ENCODE measurements at regions not wholly inside any gene's neighbourhood (a gene's known extent, or its start where the extent isn't known, plus 50 kb on each side); places are given as distances from the start of the nearest gene placed in this dataset.

DNA sequence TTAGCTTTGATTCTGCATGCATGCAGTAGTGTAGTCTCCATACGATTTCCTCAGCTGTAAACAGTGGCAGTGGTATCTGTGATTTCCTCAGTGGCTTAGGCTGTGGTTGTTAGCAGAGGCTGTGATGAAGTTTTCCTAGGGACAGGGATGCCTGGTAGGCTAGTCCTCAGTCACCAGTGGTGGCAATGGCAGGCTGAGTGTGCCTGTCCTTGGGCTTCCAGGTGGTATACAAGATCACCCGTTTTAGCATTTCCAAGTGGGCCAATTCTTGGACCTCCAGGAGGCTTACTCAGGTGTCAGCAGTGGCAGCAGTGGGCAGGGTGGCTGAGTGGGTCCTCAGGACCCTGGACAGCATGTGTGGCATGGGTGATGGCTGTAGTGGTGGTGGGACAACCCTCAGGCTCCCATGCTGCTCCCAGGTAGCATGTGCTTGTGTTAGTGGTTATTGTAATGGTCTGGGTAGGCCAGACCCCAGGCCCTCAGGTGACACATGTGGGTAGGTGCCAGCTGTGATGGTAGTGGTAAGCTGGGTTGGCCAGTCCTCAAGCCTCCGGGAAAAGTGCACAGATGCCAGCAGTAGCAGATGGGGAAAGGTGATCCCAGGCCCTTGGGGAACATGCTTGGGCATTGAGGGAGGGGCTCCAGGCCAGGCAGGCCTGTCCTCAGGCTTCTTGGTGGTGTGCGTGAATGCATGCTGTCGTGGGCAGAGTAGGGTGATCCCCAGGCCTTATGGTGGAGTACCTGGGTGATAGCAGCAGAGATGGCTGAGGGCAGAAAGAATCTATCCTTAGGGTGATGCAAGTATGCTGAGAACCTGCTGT is 146.5 kb downstream of the PAPOLA start:
- no peak for DNase-seq
- ATAC-seq (ENCODE audit: insufficient read depth, low FRiP score) = no peak
- Histone ChIP-seq H3K4me1 (ENCODE audit: control insufficient read depth in 5 of 5, insufficient read depth in 5 of 5, low read length in 5 of 5) (no peaks in the 10 kb centered on the region), H3K36me3 (ENCODE audit: control insufficient read depth in 4 of 4, insufficient read depth in 4 of 4, low read length in 4 of 4) (no peaks in the 10 kb centered on the region), H3K4me3 (no peak overlapping the region), H3K27ac (ENCODE audit: low read depth in 1 of 2, low read length in 1 of 2) (no peak overlapping the region), H3K9me3 (ENCODE audit: control insufficient read depth in 4 of 4, insufficient read depth in 3 of 4, low read length in 3 of 4) (peaks cover 0 to 6% (median 4%) of the 10 kb centered on the region in 4 donors), H3K9ac (ENCODE audit: insufficient read depth in 1 of 2, low read length in 2 of 2) (no peak overlapping the region), H3K27me3 (ENCODE audit: control insufficient read depth in 3 of 3, insufficient read depth in 3 of 3, low read length in 2 of 3) (no peaks in the 10 kb centered on the region)
- WGBS, 2 donors = 66 to 73% methylated on average over 5 of the region's 5 CpGs
- TF ChIP-seq, protein P1, sequence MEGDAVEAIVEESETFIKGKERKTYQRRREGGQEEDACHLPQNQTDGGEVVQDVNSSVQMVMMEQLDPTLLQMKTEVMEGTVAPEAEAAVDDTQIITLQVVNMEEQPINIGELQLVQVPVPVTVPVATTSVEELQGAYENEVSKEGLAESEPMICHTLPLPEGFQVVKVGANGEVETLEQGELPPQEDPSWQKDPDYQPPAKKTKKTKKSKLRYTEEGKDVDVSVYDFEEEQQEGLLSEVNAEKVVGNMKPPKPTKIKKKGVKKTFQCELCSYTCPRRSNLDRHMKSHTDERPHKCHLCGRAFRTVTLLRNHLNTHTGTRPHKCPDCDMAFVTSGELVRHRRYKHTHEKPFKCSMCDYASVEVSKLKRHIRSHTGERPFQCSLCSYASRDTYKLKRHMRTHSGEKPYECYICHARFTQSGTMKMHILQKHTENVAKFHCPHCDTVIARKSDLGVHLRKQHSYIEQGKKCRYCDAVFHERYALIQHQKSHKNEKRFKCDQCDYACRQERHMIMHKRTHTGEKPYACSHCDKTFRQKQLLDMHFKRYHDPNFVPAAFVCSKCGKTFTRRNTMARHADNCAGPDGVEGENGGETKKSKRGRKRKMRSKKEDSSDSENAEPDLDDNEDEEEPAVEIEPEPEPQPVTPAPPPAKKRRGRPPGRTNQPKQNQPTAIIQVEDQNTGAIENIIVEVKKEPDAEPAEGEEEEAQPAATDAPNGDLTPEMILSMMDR (IDR thresholded peaks at IDR 0.05; ENCODE audit: control extremely low read depth, extremely low read depth) = no peak

DNA sequence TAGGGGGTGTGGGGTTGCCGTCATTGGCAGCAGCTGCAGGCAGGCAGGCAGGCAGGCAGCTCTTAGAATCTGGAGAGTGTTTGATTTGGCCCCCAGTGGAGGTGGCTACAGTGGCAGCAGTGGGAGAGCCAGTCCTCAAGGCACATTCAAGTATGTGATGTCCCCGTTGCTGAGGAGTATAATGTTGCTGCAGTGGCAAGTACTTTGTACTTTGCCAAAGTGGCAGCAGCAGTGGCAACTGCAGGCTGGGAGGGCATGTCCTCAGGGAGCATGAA is 147.1 kb downstream of the PAPOLA start:
- Histone ChIP-seq H3K27me3 (ENCODE audit: control insufficient read depth in 3 of 3, insufficient read depth in 3 of 3, low read length in 2 of 3) (no peaks in the 10 kb centered on the region), H3K36me3 (ENCODE audit: control insufficient read depth in 4 of 4, insufficient read depth in 4 of 4, low read length in 4 of 4) (no peaks in the 10 kb centered on the region), H3K9me3 (ENCODE audit: control insufficient read depth in 4 of 4, insufficient read depth in 3 of 4, low read length in 3 of 4) (peaks cover 0 to 6% (median 4%) of the 10 kb centered on the region in 4 donors), H3K4me3 (no peak overlapping the region), H3K27ac (ENCODE audit: low read depth in 1 of 2, low read length in 1 of 2) (no peak overlapping the region), H3K4me1 (ENCODE audit: control insufficient read depth in 5 of 5, insufficient read depth in 5 of 5, low read length in 5 of 5) (no peaks in the 10 kb centered on the region), H3K9ac (ENCODE audit: insufficient read depth in 1 of 2, low read length in 2 of 2) (no peak overlapping the region)
- ATAC-seq (ENCODE audit: insufficient read depth, low FRiP score) (no peak), DNase-seq (no peak)
- WGBS, 2 donors = 62 to 87% methylated on average over 2 of the region's 2 CpGs
- TF ChIP-seq, protein P1 (IDR thresholded peaks at IDR 0.05; ENCODE audit: control extremely low read depth, extremely low read depth) = no peak

DNA sequence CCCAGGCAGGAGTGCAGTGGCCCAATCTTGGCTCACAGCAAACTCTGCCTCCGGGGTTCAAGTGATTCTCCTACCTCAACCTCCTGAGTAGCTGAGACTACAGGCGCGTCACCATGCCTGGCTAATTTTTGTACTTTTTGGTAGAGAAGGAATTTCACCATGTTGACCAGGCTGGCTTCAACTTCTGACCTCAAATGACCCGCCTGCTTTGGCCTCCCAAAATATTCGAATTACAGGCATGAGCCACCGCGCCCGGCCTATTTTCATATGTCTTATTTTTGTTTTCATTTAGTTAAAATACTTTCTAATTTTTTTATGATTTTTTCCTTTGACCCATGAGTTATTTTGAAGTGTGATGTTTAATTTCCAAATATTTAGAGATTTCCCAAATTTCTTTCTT is 143.6 kb upstream of the VRK1 start:
- TF ChIP-seq, protein P1 (IDR thresholded peaks at IDR 0.05; ENCODE audit: control extremely low read depth, extremely low read depth) = no peak
- DNase-seq = no peak
- Histone ChIP-seq H3K27me3 (ENCODE audit: control insufficient read depth in 3 of 3, insufficient read depth in 3 of 3, low read length in 2 of 3) (no peaks in the 10 kb centered on the region), H3K9me3 (ENCODE audit: control insufficient read depth in 4 of 4, insufficient read depth in 3 of 4, low read length in 3 of 4) (peaks cover 0 to 6% (median 4%) of the 10 kb centered on the region in 4 donors), H3K27ac (ENCODE audit: low read depth in 1 of 2, low read length in 1 of 2) (no peak overlapping the region), H3K4me3 (no peak overlapping the region), H3K9ac (ENCODE audit: insufficient read depth in 1 of 2, low read length in 2 of 2) (no peak overlapping the region), H3K4me1 (ENCODE audit: control insufficient read depth in 5 of 5, insufficient read depth in 5 of 5, low read length in 5 of 5) (no peaks in the 10 kb centered on the region), H3K36me3 (ENCODE audit: control insufficient read depth in 4 of 4, insufficient read depth in 4 of 4, low read length in 4 of 4) (no peaks in the 10 kb centered on the region)
- 95 to 98% methylated on average over 8 of the region's 8 CpGs for WGBS, 2 donors
- no peak for ATAC-seq (ENCODE audit: insufficient read depth, low FRiP score)

DNA sequence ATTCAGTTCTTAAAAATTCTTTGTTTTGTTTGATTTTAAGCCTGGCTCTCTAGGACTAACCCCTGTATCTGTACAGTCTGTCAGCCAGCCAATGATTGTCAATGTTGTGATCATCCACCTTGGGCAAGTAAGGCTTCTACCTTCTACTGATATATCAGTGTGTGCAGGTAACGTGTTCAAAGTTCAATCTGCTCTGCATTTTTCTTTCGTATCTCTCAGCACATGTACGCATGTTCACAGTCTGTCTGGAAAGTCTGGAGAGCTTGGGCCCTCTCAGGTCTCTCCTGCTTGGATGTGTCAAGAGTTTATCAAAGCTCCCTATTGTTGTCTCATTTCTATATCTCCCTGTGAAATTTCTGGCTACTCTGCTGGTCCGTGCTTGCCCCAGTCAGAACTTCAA is 138.6 kb upstream of the VRK1 start:
- H3K4me1 ChIP-seq (ENCODE audit: control insufficient read depth in 5 of 5, insufficient read depth in 5 of 5, low read length in 5 of 5) = no peaks in the 10 kb centered on the region
- TF ChIP-seq, protein P1 (IDR thresholded peaks at IDR 0.05; ENCODE audit: control extremely low read depth, extremely low read depth) = no peak
- H3K27ac ChIP-seq (ENCODE audit: low read depth in 1 of 2, low read length in 1 of 2) = no peak overlapping the region
- H3K9me3 ChIP-seq (ENCODE audit: control insufficient read depth in 4 of 4, insufficient read depth in 3 of 4, low read length in 3 of 4) = peaks cover 0 to 6% (median 4%) of the 10 kb centered on the region in 4 donors
- no peak overlapping the region for H3K9ac ChIP-seq (ENCODE audit: insufficient read depth in 1 of 2, low read length in 2 of 2)
- WGBS, 2 donors = 82 to 91% methylated on average over 4 of the region's 4 CpGs
- H3K4me3 ChIP-seq = no peak overlapping the region
- H3K36me3 ChIP-seq (ENCODE audit: control insufficient read depth in 4 of 4, insufficient read depth in 4 of 4, low read length in 4 of 4) = no peaks in the 10 kb centered on the region
- no peak for DNase-seq
- no peak for ATAC-seq (ENCODE audit: insufficient read depth, low FRiP score)
- H3K27me3 ChIP-seq (ENCODE audit: control insufficient read depth in 3 of 3, insufficient read depth in 3 of 3, low read length in 2 of 3) = no peaks in the 10 kb centered on the region
